Panc1 (cell line): ENCODE measurements at regions not wholly inside any gene's neighbourhood (a gene's known extent, or its start where the extent isn't known, plus 50 kb on each side); places are given as distances from the start of the nearest gene placed in this dataset.

ENCODE experiments used
- POLR2AphosphoS5 ChIP-seq: IDR thresholded peaks from 2 replicates; pipeline ENCODE4 v1.6.1; 2012; ENCODE audit warnings: mild to moderate bottlenecking, low read depth, low read length, moderate library complexity
- TF ChIP-seq, protein P1 (sequence below), 2 experiments: IDR thresholded peaks; 2 replicates each; pipeline ENCODE4 v1.6.1; 2011 to 2012; ENCODE audit warnings: low read depth in 2 of 2, control low read depth in 1 of 2, low read length in 1 of 2, mild to moderate bottlenecking in 1 of 2, moderate library complexity in 1 of 2; ENCODE audit not compliant: insufficient read depth in 1 of 2
- TF ChIP-seq, protein P2 (sequence below): fragments of 450-650 bp; IDR thresholded peaks from 2 replicates; pipeline ENCODE4 v1.5.1; 2017; ENCODE audit warnings: mild to moderate bottlenecking

DNA sequence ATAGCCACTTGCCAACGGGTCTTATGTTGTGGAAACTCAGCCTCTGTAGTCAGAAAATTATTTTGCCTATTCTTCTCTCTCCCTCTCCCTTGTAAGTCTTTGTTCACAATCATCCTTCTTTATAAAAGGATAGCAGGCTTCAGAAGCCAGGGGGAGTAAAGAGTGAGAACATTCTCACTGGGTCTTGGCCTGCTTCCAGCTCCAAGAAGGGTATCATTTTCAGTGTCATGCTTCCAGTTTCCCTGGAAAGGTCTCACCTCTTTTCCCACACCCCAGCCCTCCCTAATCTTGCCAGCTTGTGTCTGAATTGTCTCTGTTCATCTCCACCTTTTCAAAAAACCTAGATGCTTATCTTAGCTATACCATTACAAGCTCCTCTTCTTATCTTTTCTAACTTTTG lies 346.2 kb upstream of the LRRC7 start:
- TF ChIP-seq, protein P1, sequence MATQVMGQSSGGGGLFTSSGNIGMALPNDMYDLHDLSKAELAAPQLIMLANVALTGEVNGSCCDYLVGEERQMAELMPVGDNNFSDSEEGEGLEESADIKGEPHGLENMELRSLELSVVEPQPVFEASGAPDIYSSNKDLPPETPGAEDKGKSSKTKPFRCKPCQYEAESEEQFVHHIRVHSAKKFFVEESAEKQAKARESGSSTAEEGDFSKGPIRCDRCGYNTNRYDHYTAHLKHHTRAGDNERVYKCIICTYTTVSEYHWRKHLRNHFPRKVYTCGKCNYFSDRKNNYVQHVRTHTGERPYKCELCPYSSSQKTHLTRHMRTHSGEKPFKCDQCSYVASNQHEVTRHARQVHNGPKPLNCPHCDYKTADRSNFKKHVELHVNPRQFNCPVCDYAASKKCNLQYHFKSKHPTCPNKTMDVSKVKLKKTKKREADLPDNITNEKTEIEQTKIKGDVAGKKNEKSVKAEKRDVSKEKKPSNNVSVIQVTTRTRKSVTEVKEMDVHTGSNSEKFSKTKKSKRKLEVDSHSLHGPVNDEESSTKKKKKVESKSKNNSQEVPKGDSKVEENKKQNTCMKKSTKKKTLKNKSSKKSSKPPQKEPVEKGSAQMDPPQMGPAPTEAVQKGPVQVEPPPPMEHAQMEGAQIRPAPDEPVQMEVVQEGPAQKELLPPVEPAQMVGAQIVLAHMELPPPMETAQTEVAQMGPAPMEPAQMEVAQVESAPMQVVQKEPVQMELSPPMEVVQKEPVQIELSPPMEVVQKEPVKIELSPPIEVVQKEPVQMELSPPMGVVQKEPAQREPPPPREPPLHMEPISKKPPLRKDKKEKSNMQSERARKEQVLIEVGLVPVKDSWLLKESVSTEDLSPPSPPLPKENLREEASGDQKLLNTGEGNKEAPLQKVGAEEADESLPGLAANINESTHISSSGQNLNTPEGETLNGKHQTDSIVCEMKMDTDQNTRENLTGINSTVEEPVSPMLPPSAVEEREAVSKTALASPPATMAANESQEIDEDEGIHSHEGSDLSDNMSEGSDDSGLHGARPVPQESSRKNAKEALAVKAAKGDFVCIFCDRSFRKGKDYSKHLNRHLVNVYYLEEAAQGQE (IDR thresholded peaks at IDR 0.05; ENCODE audit: insufficient read depth in 1 of 2, low read depth in 2 of 2, low read length in 1 of 2), result no peak
- TF ChIP-seq POLR2AphosphoS5, result no peak
- TF ChIP-seq, protein P2, sequence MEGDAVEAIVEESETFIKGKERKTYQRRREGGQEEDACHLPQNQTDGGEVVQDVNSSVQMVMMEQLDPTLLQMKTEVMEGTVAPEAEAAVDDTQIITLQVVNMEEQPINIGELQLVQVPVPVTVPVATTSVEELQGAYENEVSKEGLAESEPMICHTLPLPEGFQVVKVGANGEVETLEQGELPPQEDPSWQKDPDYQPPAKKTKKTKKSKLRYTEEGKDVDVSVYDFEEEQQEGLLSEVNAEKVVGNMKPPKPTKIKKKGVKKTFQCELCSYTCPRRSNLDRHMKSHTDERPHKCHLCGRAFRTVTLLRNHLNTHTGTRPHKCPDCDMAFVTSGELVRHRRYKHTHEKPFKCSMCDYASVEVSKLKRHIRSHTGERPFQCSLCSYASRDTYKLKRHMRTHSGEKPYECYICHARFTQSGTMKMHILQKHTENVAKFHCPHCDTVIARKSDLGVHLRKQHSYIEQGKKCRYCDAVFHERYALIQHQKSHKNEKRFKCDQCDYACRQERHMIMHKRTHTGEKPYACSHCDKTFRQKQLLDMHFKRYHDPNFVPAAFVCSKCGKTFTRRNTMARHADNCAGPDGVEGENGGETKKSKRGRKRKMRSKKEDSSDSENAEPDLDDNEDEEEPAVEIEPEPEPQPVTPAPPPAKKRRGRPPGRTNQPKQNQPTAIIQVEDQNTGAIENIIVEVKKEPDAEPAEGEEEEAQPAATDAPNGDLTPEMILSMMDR, result no peak
